ENCODE measurements at regions not wholly inside any gene's neighbourhood (a gene's known extent, or its start where the extent isn't known, plus 50 kb on each side); places are given as distances from the start of the nearest gene placed in this dataset.

DNA sequence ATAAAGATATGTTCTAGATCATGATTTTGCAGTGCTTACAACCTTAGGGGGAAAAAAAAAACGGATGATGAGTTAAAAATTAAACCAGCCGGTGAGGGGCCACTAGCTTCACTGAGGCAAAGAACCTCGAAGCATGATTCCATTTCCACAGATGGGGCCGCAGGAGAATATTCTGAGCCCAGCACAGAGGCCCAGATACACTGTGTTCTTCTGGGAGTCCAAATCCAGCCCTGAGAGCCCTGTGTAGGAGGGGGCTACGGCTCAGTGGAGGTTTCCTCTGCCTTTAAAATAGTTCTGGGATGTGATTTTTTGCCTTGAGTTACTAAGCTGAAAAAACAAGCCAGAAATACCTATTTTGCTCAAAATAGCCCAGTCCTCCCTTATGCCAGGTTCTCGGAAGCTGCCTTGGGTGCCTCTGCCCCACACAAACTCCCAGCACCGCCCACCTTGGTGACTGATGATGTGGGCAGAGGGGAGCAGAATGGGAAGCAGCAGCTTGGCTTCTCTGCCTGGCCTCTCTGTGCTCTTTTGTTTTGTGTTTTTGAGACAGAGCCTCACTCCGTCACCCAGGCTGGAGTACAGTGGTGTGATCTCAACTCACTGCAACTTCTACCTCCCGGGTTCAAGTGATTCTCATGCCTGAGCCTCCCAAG, 105.4 kb upstream of the BCL2L14 start:
- ATAC-seq: no peak
- no peak for DNase-seq
- TF ChIP-seq, protein P1, sequence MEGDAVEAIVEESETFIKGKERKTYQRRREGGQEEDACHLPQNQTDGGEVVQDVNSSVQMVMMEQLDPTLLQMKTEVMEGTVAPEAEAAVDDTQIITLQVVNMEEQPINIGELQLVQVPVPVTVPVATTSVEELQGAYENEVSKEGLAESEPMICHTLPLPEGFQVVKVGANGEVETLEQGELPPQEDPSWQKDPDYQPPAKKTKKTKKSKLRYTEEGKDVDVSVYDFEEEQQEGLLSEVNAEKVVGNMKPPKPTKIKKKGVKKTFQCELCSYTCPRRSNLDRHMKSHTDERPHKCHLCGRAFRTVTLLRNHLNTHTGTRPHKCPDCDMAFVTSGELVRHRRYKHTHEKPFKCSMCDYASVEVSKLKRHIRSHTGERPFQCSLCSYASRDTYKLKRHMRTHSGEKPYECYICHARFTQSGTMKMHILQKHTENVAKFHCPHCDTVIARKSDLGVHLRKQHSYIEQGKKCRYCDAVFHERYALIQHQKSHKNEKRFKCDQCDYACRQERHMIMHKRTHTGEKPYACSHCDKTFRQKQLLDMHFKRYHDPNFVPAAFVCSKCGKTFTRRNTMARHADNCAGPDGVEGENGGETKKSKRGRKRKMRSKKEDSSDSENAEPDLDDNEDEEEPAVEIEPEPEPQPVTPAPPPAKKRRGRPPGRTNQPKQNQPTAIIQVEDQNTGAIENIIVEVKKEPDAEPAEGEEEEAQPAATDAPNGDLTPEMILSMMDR (IDR thresholded peaks at IDR 0.05): no peak

DNA sequence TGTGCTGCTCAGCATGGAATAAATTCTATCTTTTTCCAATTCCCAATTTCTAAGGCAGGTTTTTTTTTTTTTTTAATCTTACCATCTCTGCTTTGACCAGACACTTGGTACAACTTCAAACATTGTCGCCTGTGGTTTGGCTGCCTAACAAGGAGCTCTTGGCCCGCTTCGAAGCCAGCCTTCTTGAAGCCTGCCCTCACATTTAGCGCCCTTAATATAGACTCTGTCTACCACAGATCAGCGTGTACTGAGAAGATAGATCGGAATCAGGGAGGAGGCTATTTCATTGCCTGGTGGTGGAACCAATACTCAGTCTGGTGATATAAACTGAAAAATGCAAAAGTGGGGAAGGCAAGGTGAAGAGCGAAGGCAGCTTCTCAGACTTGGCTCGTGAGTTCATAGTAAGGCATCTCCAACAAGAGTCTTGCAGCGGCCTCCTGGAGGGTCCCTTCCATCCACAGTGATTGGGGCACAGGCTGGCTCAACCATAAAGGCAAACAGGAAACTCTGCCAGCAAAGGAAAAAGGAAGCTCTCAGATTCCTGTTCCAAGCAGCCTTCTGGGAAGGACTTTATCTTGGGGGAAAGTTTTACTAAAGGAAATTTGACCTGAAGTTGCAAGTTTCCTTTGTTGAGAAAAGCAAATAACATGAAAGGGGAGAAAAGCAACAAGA, 103.2 kb upstream of the BCL2L14 start:
- no peak for ATAC-seq
- Histone ChIP-seq H3K9me3 (peaks cover 0 to 7% (median 0%) of the 10 kb centered on the region in 11 donors), H3K27ac (no peak overlapping the region), H3K4me1 (peaks cover 0 to 4% (median 0%) of the 10 kb centered on the region in 9 donors), H3K4me3 (no peak overlapping the region), H3K36me3 (no peaks in the 10 kb centered on the region), H3K27me3 (no peaks in the 10 kb centered on the region)
- TF ChIP-seq, protein P1 (IDR thresholded peaks at IDR 0.05): no peak
- intact Hi-C loops (cut with DNase I): no loop called here
- WGBS, 2 donors: 92% methylated on average over 9 of the region's 9 CpGs
- no peak for DNase-seq

More for the DNA sequence above, 105.4 kb upstream of the BCL2L14 start:
- Histone ChIP-seq H3K36me3 (no peaks in the 10 kb centered on the region), H3K4me3 (no peak overlapping the region), H3K27me3 (no peaks in the 10 kb centered on the region), H3K27ac (no peak overlapping the region), H3K9me3 (peaks cover 0 to 7% (median 0%) of the 10 kb centered on the region in 11 donors), H3K4me1 (peaks cover 0 to 4% (median 0%) of the 10 kb centered on the region in 9 donors)
- WGBS, 2 donors: 93 to 94% methylated on average over 9 of the region's 9 CpGs
- intact Hi-C loops (cut with DNase I): no loop called here

DNA sequence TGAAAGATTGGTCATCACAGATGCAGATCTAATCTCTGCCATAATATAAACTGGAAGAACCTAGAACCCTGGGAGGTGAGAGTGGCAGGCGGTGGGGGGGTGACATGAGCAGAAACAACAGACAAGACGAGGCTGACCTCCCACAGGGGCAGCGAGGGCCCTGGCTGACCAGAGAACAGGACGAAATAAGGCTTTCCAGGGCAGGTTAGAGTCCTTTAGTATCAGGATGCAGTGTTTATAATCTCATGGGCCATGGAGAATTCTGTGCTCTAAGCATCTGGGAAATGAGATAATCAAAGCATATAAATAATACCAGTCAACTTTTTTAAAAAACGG, 102.7 kb upstream of the BCL2L14 start:
- 61 to 63% methylated on average over 5 of the region's 5 CpGs for WGBS, 2 donors
- DNase-seq (no peak), ATAC-seq (no peak)
- TF ChIP-seq, protein P1 (IDR thresholded peaks at IDR 0.05): no peak
- Histone ChIP-seq H3K27me3 (no peaks in the 10 kb centered on the region), H3K27ac (no peak overlapping the region), H3K4me1 (peaks cover 0 to 4% (median 0%) of the 10 kb centered on the region in 9 donors), H3K36me3 (no peaks in the 10 kb centered on the region), H3K4me3 (no peak overlapping the region), H3K9me3 (peaks cover 0 to 2% (median 0%) of the 10 kb centered on the region in 11 donors)
- intact Hi-C loops (cut with DNase I): no loop called here

DNA sequence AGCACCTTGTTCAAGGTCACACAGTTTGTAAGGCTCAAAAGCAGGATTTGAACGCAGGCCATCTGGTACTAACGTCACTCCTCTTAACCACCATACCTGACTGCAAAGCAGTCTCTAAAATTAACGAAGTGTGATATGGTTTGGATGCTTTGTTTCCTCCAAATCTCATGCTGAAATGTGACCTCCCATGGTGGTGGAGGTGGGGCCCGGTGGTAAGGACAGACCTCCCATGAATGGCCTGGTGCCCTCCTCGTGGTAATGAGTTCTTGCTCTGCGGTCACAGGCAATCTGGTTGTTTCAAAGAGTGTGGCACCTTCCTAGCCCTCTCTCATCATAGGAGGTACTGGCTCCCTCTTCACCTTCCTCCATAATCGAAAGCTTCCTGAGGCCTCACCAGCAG, 102.2 kb upstream of the BCL2L14 start:
- TF ChIP-seq, protein P1 (IDR thresholded peaks at IDR 0.05): no peak
- intact Hi-C loops (cut with DNase I): no loop called here
- Histone ChIP-seq H3K9me3 (no peaks in the 10 kb centered on the region), H3K27ac (no peak overlapping the region), H3K4me3 (no peak overlapping the region), H3K27me3 (no peaks in the 10 kb centered on the region), H3K4me1 (peaks cover 0 to 4% (median 0%) of the 10 kb centered on the region in 9 donors), H3K36me3 (no peaks in the 10 kb centered on the region)
- 83% methylated on average over 7 of the region's 7 CpGs for WGBS, 2 donors
- DNase-seq (no peak), ATAC-seq (no peak)

Measured in heart right ventricle (tissue), 16 donors.